ENCODE measurements at regions not wholly inside any gene's neighbourhood (a gene's known extent, or its start where the extent isn't known, plus 50 kb on each side); places are given as distances from the start of the nearest gene placed in this dataset.

DNA sequence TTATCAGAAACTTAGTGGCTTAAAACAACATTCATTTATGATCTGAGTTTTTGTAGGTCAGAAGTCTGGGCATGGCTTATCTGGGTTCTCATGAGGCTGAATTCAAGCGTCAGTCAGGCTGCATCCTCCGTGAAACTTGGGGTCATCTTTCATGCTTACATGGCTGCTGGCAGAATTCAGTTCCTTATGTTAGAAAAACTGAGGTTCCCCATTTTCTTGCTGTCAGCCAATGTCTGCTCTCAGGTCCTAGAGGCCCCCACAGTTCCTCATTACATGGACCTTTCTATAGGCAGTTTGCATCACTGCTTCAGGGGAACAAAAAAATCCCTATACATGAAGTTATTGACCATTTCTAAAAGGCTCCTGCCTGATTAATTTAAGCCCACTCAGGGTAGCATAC, 83.8 kb upstream of the NMUR2 start:
- no peaks in the 10 kb centered on the region for H3K36me3 Mint-ChIP-seq (ENCODE audit: low read depth)
- TF ChIP-seq, protein P1, sequence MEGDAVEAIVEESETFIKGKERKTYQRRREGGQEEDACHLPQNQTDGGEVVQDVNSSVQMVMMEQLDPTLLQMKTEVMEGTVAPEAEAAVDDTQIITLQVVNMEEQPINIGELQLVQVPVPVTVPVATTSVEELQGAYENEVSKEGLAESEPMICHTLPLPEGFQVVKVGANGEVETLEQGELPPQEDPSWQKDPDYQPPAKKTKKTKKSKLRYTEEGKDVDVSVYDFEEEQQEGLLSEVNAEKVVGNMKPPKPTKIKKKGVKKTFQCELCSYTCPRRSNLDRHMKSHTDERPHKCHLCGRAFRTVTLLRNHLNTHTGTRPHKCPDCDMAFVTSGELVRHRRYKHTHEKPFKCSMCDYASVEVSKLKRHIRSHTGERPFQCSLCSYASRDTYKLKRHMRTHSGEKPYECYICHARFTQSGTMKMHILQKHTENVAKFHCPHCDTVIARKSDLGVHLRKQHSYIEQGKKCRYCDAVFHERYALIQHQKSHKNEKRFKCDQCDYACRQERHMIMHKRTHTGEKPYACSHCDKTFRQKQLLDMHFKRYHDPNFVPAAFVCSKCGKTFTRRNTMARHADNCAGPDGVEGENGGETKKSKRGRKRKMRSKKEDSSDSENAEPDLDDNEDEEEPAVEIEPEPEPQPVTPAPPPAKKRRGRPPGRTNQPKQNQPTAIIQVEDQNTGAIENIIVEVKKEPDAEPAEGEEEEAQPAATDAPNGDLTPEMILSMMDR (IDR thresholded peaks at IDR 0.05), result no peak
- H3K27ac Mint-ChIP-seq, result no peak overlapping the region
- H3K4me3 Mint-ChIP-seq, result no peak overlapping the region
- no peaks in the 10 kb centered on the region for H3K9me3 Mint-ChIP-seq
- H3K4me1 Mint-ChIP-seq, result no peaks in the 10 kb centered on the region
- H3K27me3 Mint-ChIP-seq (ENCODE audit: low read depth, poor library complexity), result peaks cover 3% of the 10 kb centered on the region
- no peak for DNase-seq

DNA sequence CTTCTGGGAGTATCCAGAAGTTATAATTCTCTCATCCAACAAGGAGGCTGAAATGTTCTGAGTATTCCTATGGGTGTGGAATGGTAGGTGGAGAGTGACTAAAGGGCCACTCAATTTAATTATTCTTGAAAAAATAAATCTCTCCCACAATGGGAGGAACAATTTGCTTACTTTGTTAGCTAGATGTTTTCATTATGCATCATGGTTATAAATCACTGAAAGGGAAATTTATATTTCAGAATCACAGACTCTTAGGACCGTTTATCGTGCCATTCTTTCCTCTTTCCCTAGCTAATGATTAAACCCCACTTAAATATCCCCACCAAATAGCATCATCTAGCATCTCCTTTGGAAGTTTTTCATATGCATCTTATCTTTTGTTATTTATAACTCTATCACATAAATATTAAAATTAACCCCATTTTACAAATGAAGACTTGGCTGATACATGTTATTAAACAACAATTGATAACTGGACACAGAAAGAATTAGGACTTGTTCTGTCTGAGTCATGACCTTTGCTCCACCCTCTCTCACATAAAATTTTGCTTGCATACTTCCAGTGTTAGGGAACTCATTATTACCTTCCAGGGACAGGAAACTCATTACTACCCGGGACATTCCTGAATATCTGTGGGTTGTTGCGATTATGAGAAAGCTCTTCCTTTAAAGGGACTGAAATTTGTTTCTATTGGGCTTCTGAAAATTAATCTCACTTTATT, 94.9 kb upstream of the NMUR2 start:
- Mint-ChIP-seq H3K27me3 (ENCODE audit: low read depth, poor library complexity) (no peaks in the 10 kb centered on the region), H3K9me3 (peaks cover 14% of the 10 kb centered on the region), H3K27ac (no peak overlapping the region), H3K4me1 (no peaks in the 10 kb centered on the region), H3K36me3 (ENCODE audit: low read depth) (no peaks in the 10 kb centered on the region), H3K4me3 (no peak overlapping the region)
- TF ChIP-seq, protein P1 (IDR thresholded peaks at IDR 0.05), result no peak
- DNase-seq, result no peak

DNA sequence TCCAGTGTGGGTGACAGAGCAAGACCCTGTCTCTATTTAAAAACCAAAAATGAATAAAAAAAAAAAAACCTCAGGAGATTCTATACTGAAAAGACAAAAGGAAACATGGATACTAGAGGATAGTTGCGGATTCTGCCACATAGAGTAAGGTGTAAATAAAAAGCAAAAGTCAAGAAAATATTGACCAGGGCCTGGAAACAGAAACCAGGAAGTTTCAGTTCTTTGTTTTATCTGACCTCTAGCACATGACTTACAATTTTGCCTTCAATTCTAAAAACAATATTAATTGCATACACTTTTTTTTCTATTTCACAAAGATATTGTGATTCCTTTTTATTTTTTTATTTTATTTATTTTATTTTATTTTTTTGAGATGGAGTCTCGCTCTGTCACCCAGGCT, 96.2 kb upstream of the NMUR2 start:
- Mint-ChIP-seq H3K4me1 (no peaks in the 10 kb centered on the region), H3K4me3 (no peak overlapping the region), H3K9me3 (peaks cover 6% of the 10 kb centered on the region), H3K27ac (no peak overlapping the region), H3K27me3 (ENCODE audit: low read depth, poor library complexity) (no peaks in the 10 kb centered on the region), H3K36me3 (ENCODE audit: low read depth) (no peaks in the 10 kb centered on the region)
- TF ChIP-seq, protein P1 (IDR thresholded peaks at IDR 0.05), result no peak
- no peak for DNase-seq

DNA sequence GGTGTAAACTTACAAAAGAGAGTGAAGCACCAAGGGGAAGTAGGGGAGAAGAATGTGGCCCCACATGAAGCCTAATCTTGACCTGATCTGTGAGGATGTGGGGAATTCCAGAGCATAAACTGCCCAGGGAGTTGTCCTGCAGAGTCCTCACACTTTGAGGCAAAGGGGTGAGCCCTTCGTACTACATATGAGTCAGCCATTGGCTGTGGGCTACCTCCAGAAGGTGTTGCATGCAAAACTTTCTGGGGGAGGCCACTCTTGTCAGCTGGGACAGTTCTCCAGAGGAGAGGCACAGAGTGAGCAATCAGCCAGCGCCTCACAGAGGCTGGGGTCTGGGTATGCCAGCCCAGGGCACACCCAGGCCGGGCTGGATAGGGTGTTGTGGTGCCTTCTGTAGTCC, 98.1 kb upstream of the NMUR2 start:
- H3K27me3 Mint-ChIP-seq (ENCODE audit: low read depth, poor library complexity), result no peaks in the 10 kb centered on the region
- H3K27ac Mint-ChIP-seq, result no peak overlapping the region
- DNase-seq, result no peak
- TF ChIP-seq, protein P1 (IDR thresholded peaks at IDR 0.05), result no peak
- H3K36me3 Mint-ChIP-seq (ENCODE audit: low read depth), result no peaks in the 10 kb centered on the region
- H3K4me3 Mint-ChIP-seq, result no peak overlapping the region
- H3K4me1 Mint-ChIP-seq, result no peaks in the 10 kb centered on the region
- H3K9me3 Mint-ChIP-seq, result no peaks in the 10 kb centered on the region

DNA sequence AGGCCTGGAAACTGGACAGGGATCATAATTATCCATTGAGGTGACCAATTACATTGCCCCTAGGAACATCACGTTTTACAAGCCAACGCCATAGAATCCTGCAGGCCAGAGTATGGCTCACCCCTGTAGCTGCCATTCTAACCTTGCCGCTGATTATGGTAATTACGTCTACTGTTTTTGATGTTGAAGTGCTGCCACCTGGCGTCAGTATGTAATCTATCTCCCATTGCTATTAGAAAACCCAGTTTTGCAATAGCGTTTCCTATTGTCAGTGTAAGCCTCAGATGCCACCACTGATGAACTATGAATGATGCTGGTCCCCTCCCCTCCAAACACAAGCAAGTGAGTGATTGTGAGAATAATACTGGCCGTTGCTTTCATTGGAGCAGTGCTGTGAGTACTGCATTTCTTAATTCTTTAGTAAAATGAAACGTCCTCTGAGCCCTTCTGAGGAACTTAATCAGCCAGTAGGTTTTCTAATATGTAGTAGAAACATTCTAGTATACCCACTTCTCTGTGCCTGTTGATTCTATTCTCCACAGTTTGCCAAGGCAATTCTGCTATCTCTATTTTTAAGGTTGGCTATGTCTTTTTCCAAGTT, 100.5 kb upstream of the NMUR2 start:
- H3K36me3 Mint-ChIP-seq (ENCODE audit: low read depth), result no peaks in the 10 kb centered on the region
- H3K27ac Mint-ChIP-seq, result no peak overlapping the region
- TF ChIP-seq, protein P1 (IDR thresholded peaks at IDR 0.05), result peak; percentile 51
- H3K27me3 Mint-ChIP-seq (ENCODE audit: low read depth, poor library complexity), result no peaks in the 10 kb centered on the region
- H3K4me3 Mint-ChIP-seq, result no peak overlapping the region
- no peaks in the 10 kb centered on the region for H3K4me1 Mint-ChIP-seq
- DNase-seq, result peak; percentile 54
- H3K9me3 Mint-ChIP-seq, result no peaks in the 10 kb centered on the region

DNA sequence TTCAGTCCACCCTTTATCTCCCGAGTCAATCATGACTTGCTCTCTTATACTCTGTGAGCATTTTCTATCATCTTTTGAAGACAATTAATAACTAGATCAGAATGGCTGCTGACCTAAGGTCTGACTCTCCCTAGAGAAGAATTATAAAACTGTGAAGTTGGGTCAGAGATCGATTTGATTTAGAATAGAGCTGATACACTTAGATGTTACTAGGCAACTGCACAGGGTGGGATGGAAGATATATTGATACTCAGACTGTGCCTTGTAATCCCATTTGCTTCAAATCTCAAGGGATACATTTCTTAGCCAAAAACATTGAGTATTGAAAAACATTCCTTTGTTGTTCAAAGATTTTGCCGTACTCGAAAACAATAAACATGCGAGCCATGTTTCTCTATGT, 106.0 kb upstream of the NMUR2 start:
- H3K36me3 Mint-ChIP-seq (ENCODE audit: low read depth), result no peaks in the 10 kb centered on the region
- TF ChIP-seq, protein P1 (IDR thresholded peaks at IDR 0.05), result no peak
- H3K4me1 Mint-ChIP-seq, result peaks cover 6% of the 10 kb centered on the region
- H3K9me3 Mint-ChIP-seq, result no peaks in the 10 kb centered on the region
- DNase-seq, result no peak
- H3K27me3 Mint-ChIP-seq (ENCODE audit: low read depth, poor library complexity), result no peaks in the 10 kb centered on the region
- H3K4me3 Mint-ChIP-seq, result no peak overlapping the region
- H3K27ac Mint-ChIP-seq, result no peak overlapping the region

Data from nephron progenitor cell (in vitro differentiated cells).